PC-9 (cell line): ENCODE measurements at regions not wholly inside any gene's neighbourhood (a gene's known extent, or its start where the extent isn't known, plus 50 kb on each side); places are given as distances from the start of the nearest gene placed in this dataset.

Experiments used
- BruUV-seq: library from RNA; stranded (reverse); fragments of 400-500 nt; replicated peaks from 2 replicates; lab custom pipeline; 2021; lab: Mats Ljungman, UMichigan
- CTCF ChIA-PET: fragments of 300-600 bp; sonication (Branson Sonifier 250); formaldehyde crosslinking; loops from one replicate; lab custom pipeline; 2022; ENCODE audit warnings: antibody characterized with exemption; lab: Charles Lee
- POLR2A ChIA-PET: fragments of 300-600 bp; sonication (Branson Sonifier 250); formaldehyde crosslinking; loops from one replicate; lab custom pipeline; 2022; ENCODE audit warnings: antibody characterized with exemption; ENCODE audit not compliant: unreplicated experiment; lab: Charles Lee
- DNase-seq, 2 experiments: peaks; one replicate each; pipeline versions ENCODE4 v3.0.0 to v3.0.0-alpha.2; 2015 to 2022; ENCODE audit warnings: mixed read lengths in 1 of 2
- H2AFZ ChIP-seq: fragments of 200-600 bp; sonication (generic); 2 replicates; pipeline ENCODE4 v1.8.1; 2017; ENCODE audit warnings: antibody characterized with exemption
- H3F3A ChIP-seq: fragments of 200-600 bp; sonication (generic); 2 replicates; pipeline ENCODE4 v1.8.1; 2017; ENCODE audit warnings: antibody characterized with exemption, mild to moderate bottlenecking, low read depth; ENCODE audit not compliant: insufficient read depth
- H3K27ac ChIP-seq: fragments of 200-600 bp; sonication (generic); 2 replicates; pipeline ENCODE4 v1.6.1; 2016; ENCODE audit warnings: mixed run types
- H3K27me3 ChIP-seq: fragments of 200-600 bp; sonication (generic); 2 replicates; pipeline ENCODE4 v1.6.1; 2016; ENCODE audit warnings: low read depth, mixed run types; ENCODE audit not compliant: insufficient read depth
- H3K36me3 ChIP-seq: fragments of 200-600 bp; sonication (generic); 2 replicates; pipeline ENCODE4 v1.6.1; 2016; ENCODE audit warnings: low read depth, mixed run types
- H3K4me1 ChIP-seq: fragments of 200-600 bp; sonication (generic); replicated peaks from 2 replicates; pipeline ENCODE4 v1.6.1; 2016; ENCODE audit warnings: mixed run types; ENCODE audit not compliant: insufficient read depth
- H3K4me2 ChIP-seq: fragments of 200-600 bp; sonication (generic); 2 replicates; pipeline ENCODE4 v1.6.1; 2017; ENCODE audit warnings: mixed run types
- H3K4me3 ChIP-seq: fragments of 200-600 bp; sonication (generic); 2 replicates; pipeline ENCODE4 v1.6.1; 2016; ENCODE audit warnings: mixed run types
- H3K79me2 ChIP-seq: fragments of 200-600 bp; sonication (generic); 2 replicates; pipeline ENCODE4 v1.6.1; 2017; ENCODE audit warnings: low read depth, mixed run types
- H3K9me2 ChIP-seq: fragments of 200-600 bp; sonication (generic); 2 replicates; pipeline ENCODE4 v1.8.1; 2017; ENCODE audit warnings: mild to moderate bottlenecking; ENCODE audit not compliant: insufficient read depth
- H3K9me3 ChIP-seq: fragments of 200-600 bp; sonication (generic); 2 replicates; pipeline ENCODE4 v1.8.1; 2016; ENCODE audit warnings: low read depth; ENCODE audit not compliant: insufficient read depth
- H4K20me1 ChIP-seq: fragments of 200-600 bp; sonication (generic); 2 replicates; pipeline ENCODE4 v1.8.1; 2017; ENCODE audit not compliant: insufficient read depth
- CTCF ChIP-seq: fragments of 200-600 bp; sonication (generic); conservative IDR thresholded peaks from 2 replicates; pipeline ENCODE4 v1.6.1; 2017; ENCODE audit warnings: mixed run types, antibody characterized with exemption, mild to moderate bottlenecking, moderate library complexity
- EZH2 ChIP-seq: fragments of 200-600 bp; sonication (generic); IDR thresholded peaks from 2 replicates; pipeline ENCODE4 v1.8.0; 2017; ENCODE audit warnings: antibody characterized with exemption, low read depth
- intact Hi-C: fragments of 100-400 bp; cut with micrococcal nuclease; formaldehyde crosslinking; loops from one replicate; pipeline ENCODE4 v1.10.0; 2022; ENCODE audit not compliant: unreplicated experiment

DNA sequence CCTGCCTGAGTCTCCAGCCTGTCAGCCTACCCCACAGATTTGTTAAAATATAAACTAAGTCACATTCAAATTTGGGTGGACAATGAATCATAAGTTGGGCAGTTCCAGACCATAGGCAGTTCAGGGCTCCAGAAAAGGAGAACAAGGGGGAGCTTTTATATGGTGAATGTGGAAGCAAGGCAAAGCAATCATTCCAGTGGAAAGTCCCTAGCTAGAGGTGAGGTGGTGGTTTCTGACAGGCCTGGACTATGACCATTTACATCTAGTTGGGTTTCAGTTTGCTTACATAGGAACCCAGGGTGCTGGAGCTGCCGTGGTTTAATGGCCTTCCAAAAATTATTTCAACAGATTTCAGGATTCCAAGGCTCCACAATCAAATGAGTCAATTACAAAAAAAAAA, 207.3 kb downstream of the AEBP2 start:
- Histone ChIP-seq H3F3A (no peaks in the 10 kb centered on the region), H3K9me3 (peaks cover 4% of the 10 kb centered on the region; the same call in 1 of the 2 replicates), H3K27me3 (no peaks in the 10 kb centered on the region), H3K9me2 (no peaks in the 10 kb centered on the region), H4K20me1 (no peaks in the 10 kb centered on the region), H3K4me2 (no peak overlapping the region), H3K4me3 (no peak overlapping the region), H3K79me2 (no peaks in the 10 kb centered on the region), H2AFZ (no peak overlapping the region), H3K27ac (no peak overlapping the region), H3K36me3 (no peaks in the 10 kb centered on the region), H3K4me1 (no peaks in the 10 kb centered on the region)
- no peak for TF ChIP-seq CTCF
- TF ChIP-seq EZH2, result no peak
- ChIA-PET CTCF (no interaction called here), POLR2A (no interaction called here)
- DNase-seq, result no peak
- intact Hi-C loops, result loop anchor here (10.0 kb wide), 1 partner anchor 272 kb away; no protein-coding TSS in a partner anchor
- BruUV-seq, result no TSS peak

DNA sequence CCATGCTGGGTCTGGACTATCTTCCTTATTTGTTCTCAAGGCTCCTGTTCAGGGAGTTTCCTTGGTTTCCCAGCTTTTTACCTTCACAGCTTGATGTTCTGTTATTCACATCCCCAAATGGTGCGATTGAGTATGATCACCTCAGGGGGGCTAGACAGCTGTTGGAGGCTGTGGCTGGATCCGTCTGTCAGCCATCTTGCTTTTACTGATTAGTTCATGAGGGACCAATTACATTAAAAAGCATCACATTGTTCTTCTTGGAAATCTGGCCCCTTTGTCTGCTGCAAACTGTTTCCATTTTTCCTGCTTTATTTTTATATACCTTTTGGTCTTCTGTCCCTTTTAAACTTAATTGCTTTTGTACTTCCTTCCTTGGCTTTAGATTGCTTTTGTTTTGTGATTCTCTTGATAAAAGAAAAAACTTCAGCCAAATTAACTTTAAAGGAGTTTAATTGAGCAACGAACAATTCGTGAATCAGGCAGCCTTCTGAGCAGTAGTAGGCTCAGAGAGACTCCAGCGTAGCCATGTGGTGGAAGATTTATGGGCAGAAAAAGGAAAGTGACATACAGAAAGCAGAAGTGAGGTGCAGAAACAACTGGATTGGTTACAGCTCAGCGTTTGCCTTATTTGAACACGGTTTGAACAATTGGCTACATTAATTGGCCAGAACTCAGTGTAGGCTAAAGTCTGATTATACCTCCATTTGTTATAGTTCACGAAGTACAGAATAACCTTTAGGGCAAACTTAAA, 208.7 kb downstream of the AEBP2 start:
- POLR2A ChIA-PET, result no interaction called here
- H3K4me2 ChIP-seq, result no peak overlapping the region
- no peaks in the 10 kb centered on the region for H3F3A ChIP-seq
- H4K20me1 ChIP-seq, result no peaks in the 10 kb centered on the region
- H2AFZ ChIP-seq, result no peak overlapping the region
- CTCF ChIA-PET, result no interaction called here
- H3K36me3 ChIP-seq, result no peaks in the 10 kb centered on the region
- TF ChIP-seq EZH2 (no peak), CTCF (no peak)
- peaks cover 4% of the 10 kb centered on the region; the same call in 1 of the 2 replicates for H3K9me3 ChIP-seq
- no peaks in the 10 kb centered on the region for H3K4me1 ChIP-seq
- no TSS peak for BruUV-seq
- H3K27ac ChIP-seq, result no peak overlapping the region
- DNase-seq, result no peak
- no peaks in the 10 kb centered on the region for H3K9me2 ChIP-seq
- intact Hi-C loops, result loop anchor here (10.0 kb wide), 1 partner anchor 273 kb away; no protein-coding TSS in a partner anchor
- H3K4me3 ChIP-seq, result no peak overlapping the region
- H3K79me2 ChIP-seq, result no peaks in the 10 kb centered on the region
- H3K27me3 ChIP-seq, result no peaks in the 10 kb centered on the region

- no peaks in the 10 kb centered on the region for H3K79me2 ChIP-seq
- intact Hi-C loops, result loop anchor here (10.0 kb wide), 1 partner anchor 274 kb away; no protein-coding TSS in a partner anchor
These were observed 209.3 kb downstream of the AEBP2 start for GRCh38 chr12:19648591-19648990.

More at GRCh38 chr12:19648591-19648990, 209.3 kb downstream of the AEBP2 start:
- ChIA-PET POLR2A (no interaction called here), CTCF (no interaction called here)
- H3K4me2 ChIP-seq, result no peak overlapping the region
- no peaks in the 10 kb centered on the region for H4K20me1 ChIP-seq
- H3K9me2 ChIP-seq, result no peaks in the 10 kb centered on the region
- TF ChIP-seq CTCF (no peak), EZH2 (no peak)
- no peak overlapping the region for H3K27ac ChIP-seq
- H3K36me3 ChIP-seq, result no peaks in the 10 kb centered on the region
- H3K4me1 ChIP-seq, result no peaks in the 10 kb centered on the region
- no peak overlapping the region for H3K4me3 ChIP-seq
- no peaks in the 10 kb centered on the region for H3K27me3 ChIP-seq
- H2AFZ ChIP-seq, result no peak overlapping the region
- H3F3A ChIP-seq, result no peaks in the 10 kb centered on the region
- BruUV-seq, result no TSS peak
- H3K9me3 ChIP-seq, result peaks cover 4% of the 10 kb centered on the region; the same call in 1 of the 2 replicates
- no peak for DNase-seq
